HG03457 (cell line): ENCODE measurements at regions not wholly inside any gene's neighbourhood (a gene's known extent, or its start where the extent isn't known, plus 50 kb on each side); places are given as distances from the start of the nearest gene placed in this dataset.
A peak's percentile ranks its signal among the peaks of the same experiment; 100 is the strongest.
"Not testable (repeated sequence)": the region's sequence is repeated elsewhere in the genome, so short reads cannot be mapped to it uniquely, and the experiment has no call there.

Experiments used
- ATAC-seq: cut with Tn5 transposase; IDR thresholded peaks from one replicate; pipeline ENCODE4 v1.9.1; 2021; ENCODE audit warnings: moderate number of reproducible peaks; ENCODE audit not compliant: unreplicated experiment

GRCh38 chr15:79538527-79538926 is 106.4 kb downstream of the MINAR1 start:
- ATAC-seq = no peak

GRCh38 chr15:79539401-79539800 is 107.3 kb downstream of the MINAR1 start:
- no peak for ATAC-seq

GRCh38 chr15:79540551-79540950 is 108.4 kb downstream of the MINAR1 start:
- ATAC-seq = no peak

- no peak for ATAC-seq
Measured at GRCh38 chr15:79541196-79541595, 109.1 kb downstream of the MINAR1 start.

GRCh38 chr15:79543097-79543496 is 111.0 kb downstream of the MINAR1 start:
- ATAC-seq = no peak

GRCh38 chr15:79549196-79549595 is 117.1 kb downstream of the MINAR1 start:
- no peak for ATAC-seq

GRCh38 chr15:79560384-79560783 is 128.2 kb downstream of the MINAR1 start:
- no peak for ATAC-seq

GRCh38 chr15:79561982-79562381 is 129.8 kb downstream of the MINAR1 start:
- ATAC-seq = no peak

GRCh38 chr15:79562403-79562815 is 130.3 kb downstream of the MINAR1 start:
- no peak for ATAC-seq

- ATAC-seq = no peak
Measured at GRCh38 chr15:79562899-79563298, 130.8 kb downstream of the MINAR1 start.

- no peak for ATAC-seq
Measured at GRCh38 chr15:79570004-79570403, 137.9 kb downstream of the MINAR1 start.

GRCh38 chr15:79572691-79573404 is 140.7 kb downstream of the MINAR1 start:
- ATAC-seq = no peak

GRCh38 chr15:79574431-79575273 is 142.5 kb downstream of the MINAR1 start:
- ATAC-seq = not testable (repeated sequence)

- ATAC-seq = no peak
Measured at GRCh38 chr15:79582650-79583049, 150.5 kb downstream of the MINAR1 start.

- ATAC-seq = no peak
Measured at GRCh38 chr15:79592126-79592525, 160.0 kb downstream of the MINAR1 start.

- ATAC-seq = no peak
Measured at GRCh38 chr15:79593119-79593869, 161.2 kb downstream of the MINAR1 start.

- no peak for ATAC-seq
Measured at GRCh38 chr15:79595306-79595705, 163.2 kb downstream of the MINAR1 start.

GRCh38 chr15:79595995-79596622 is 164.0 kb downstream of the MINAR1 start:
- peak; percentile 92 for ATAC-seq

GRCh38 chr15:79598639-79599038 is 166.5 kb downstream of the MINAR1 start:
- no peak for ATAC-seq

GRCh38 chr15:79601405-79602086 is 169.4 kb downstream of the MINAR1 start:
- ATAC-seq = no peak
